SK-N-SH (cell line): ENCODE measurements at regions not wholly inside any gene's neighbourhood (a gene's known extent, or its start where the extent isn't known, plus 50 kb on each side); places are given as distances from the start of the nearest gene placed in this dataset.
"Not testable (repeated sequence)": the region's sequence is repeated elsewhere in the genome, so short reads cannot be mapped to it uniquely, and the experiment has no call there.

Experiments
- CTCF ChIA-PET: fragments of 300-600, 350-600 bp; formaldehyde crosslinking; extraction: SDS; loops from one replicate; lab custom pipeline; 2021; lab: Yijun Ruan, JAX
- POLR2A ChIA-PET: fragments of 350-600 bp; sonication (Branson Sonifier 250); formaldehyde crosslinking; extraction: SDS; loops from one replicate; lab custom pipeline; 2020; ENCODE audit warnings: antibody characterized with exemption, inconsistent platforms; lab: Yijun Ruan, JAX
- DNase-seq: peaks from one replicate; pipeline ENCODE4 v3.0.0; 2012
- H2AFZ ChIP-seq: fragments of 200-600 bp; sonication (generic); 2 replicates; pipeline ENCODE4 v1.8.1; 2016; ENCODE audit warnings: antibody characterized with exemption, mild to moderate bottlenecking, low read depth
- H3F3A ChIP-seq: fragments of 200-600 bp; sonication (generic); replicated peaks from 2 replicates; pipeline ENCODE3; 2016; ENCODE audit warnings: antibody characterized with exemption, mild to moderate bottlenecking; ENCODE audit not compliant: insufficient read depth
- H3K27ac ChIP-seq, 2 experiments: fragments of 200-500 bp in 1 of 2; fragments of 200-600 bp in 1 of 2; sonication (Bioruptor generic) in 1 of 2; sonication (generic), shearing (Covaris generic) in 1 of 2; 2 replicates each; pipeline versions ENCODE4 v1.5.1 to v1.6.1; 2014 to 2016; ENCODE audit warnings: low read depth in 2 of 2, inconsistent platforms in 1 of 2, low read length in 1 of 2, mild to moderate bottlenecking in 1 of 2, mixed read lengths in 1 of 2
- H3K27me3 ChIP-seq: fragments of 200-600 bp; sonication (generic), shearing (Covaris generic); 2 replicates; pipeline ENCODE4 v1.6.1; 2016; ENCODE audit warnings: mixed run types; ENCODE audit not compliant: insufficient read depth
- H3K36me3 ChIP-seq, 2 experiments: fragments of 200-500 bp in 1 of 2; fragments of 200-600 bp in 1 of 2; sonication (Bioruptor generic) in 1 of 2; sonication (generic) in 1 of 2; replicated peaks in 1 of 2; 2 replicates each; pipeline versions ENCODE3 to v1.5.1; 2014 to 2016; ENCODE audit warnings: low read length in 1 of 2, mild to moderate bottlenecking in 1 of 2; ENCODE audit not compliant: insufficient read depth in 2 of 2, control insufficient read depth in 1 of 2
- H3K4me1 ChIP-seq, 2 experiments: fragments of 200-500 bp in 1 of 2; fragments of 200-600 bp in 1 of 2; sonication (Bioruptor generic) in 1 of 2; sonication (generic), shearing (Covaris generic) in 1 of 2; 2 replicates each; pipeline versions ENCODE4 v1.5.1 to v1.6.1; 2014 to 2016; ENCODE audit warnings: low read depth in 1 of 2, low read length in 1 of 2, mixed run types in 1 of 2; ENCODE audit not compliant: insufficient read depth in 2 of 2, control insufficient read depth in 1 of 2
- H3K4me2 ChIP-seq: fragments of 200-600 bp; sonication (generic), shearing (Covaris generic); 2 replicates; pipeline ENCODE4 v1.6.1; 2017; ENCODE audit warnings: mixed run types
- H3K4me3 ChIP-seq, 2 experiments: fragments of 200-500 bp in 1 of 2; fragments of 200-600 bp in 1 of 2; sonication (Bioruptor generic) in 1 of 2; sonication (generic), shearing (Covaris generic) in 1 of 2; 2 replicates each; pipeline versions ENCODE4 v1.5.1 to v1.8.1; 2014 to 2016; ENCODE audit warnings: low read depth in 2 of 2, inconsistent platforms in 1 of 2, low read length in 1 of 2, mild to moderate bottlenecking in 1 of 2, mixed read lengths in 1 of 2, moderate library complexity in 1 of 2
- H3K79me2 ChIP-seq: fragments of 200-600 bp; sonication (generic); 2 replicates; pipeline ENCODE4 v1.8.1; 2017; ENCODE audit warnings: mild to moderate bottlenecking; ENCODE audit not compliant: insufficient read depth
- H3K9ac ChIP-seq: fragments of 200-600 bp; sonication (generic); 2 replicates; pipeline ENCODE4 v1.6.1; 2017; ENCODE audit warnings: mixed run types
- H3K9me2 ChIP-seq: fragments of 200-600 bp; sonication (generic); 2 replicates; pipeline ENCODE4 v1.6.1; 2017; ENCODE audit warnings: mixed run types
- H3K9me3 ChIP-seq: fragments of 200-600 bp; sonication (generic); 2 replicates; pipeline ENCODE4 v1.6.1; 2017; ENCODE audit warnings: mixed run types, mild to moderate bottlenecking, moderate library complexity
- H4K20me1 ChIP-seq: fragments of 200-600 bp; sonication (generic); 2 replicates; pipeline ENCODE4 v1.6.1; 2017; ENCODE audit warnings: mild to moderate bottlenecking, mixed run types; ENCODE audit not compliant: insufficient read depth
- CHD2 ChIP-seq: fragments of 150-350 bp; IDR thresholded peaks from 2 replicates; pipeline ENCODE4 v1.6.1; 2018; ENCODE audit warnings: low read length; ENCODE audit not compliant: partially characterized antibody
- EZH2phosphoT487 ChIP-seq: fragments of 200-600 bp; sonication (generic); IDR thresholded peaks from 2 replicates; pipeline ENCODE4 v1.6.1; 2017; ENCODE audit warnings: low read depth, mixed run types, mild to moderate bottlenecking, antibody characterized with exemption, moderate library complexity, borderline replicate concordance
- FOSL2 ChIP-seq: IDR thresholded peaks from 2 replicates; pipeline ENCODE4 v1.4.0; 2012; ENCODE audit warnings: low read depth, mild to moderate bottlenecking, moderate library complexity, borderline replicate concordance
- FOXJ3 ChIP-seq: sonication (generic); formaldehyde crosslinking; IDR thresholded peaks from 2 replicates; pipeline ENCODE4 v1.5.1; 2020; ENCODE audit warnings: mild to moderate bottlenecking, missing genetic modification reagents
- GATA2 ChIP-seq: sonication (generic); formaldehyde crosslinking; IDR thresholded peaks from 2 replicates; pipeline ENCODE4 v1.5.0; 2020; ENCODE audit warnings: mild to moderate bottlenecking, missing genetic modification reagents
- MEF2A ChIP-seq: IDR thresholded peaks from 2 replicates; pipeline ENCODE4 v1.4.0; 2012; ENCODE audit warnings: low read depth, borderline replicate concordance
- NFIC ChIP-seq: IDR thresholded peaks from 2 replicates; pipeline ENCODE4 v1.4.0; 2012; ENCODE audit warnings: borderline replicate concordance
- NRF1 ChIP-seq: IDR thresholded peaks from 2 replicates; pipeline ENCODE4 v1.6.1; 2012; ENCODE audit warnings: low read depth, mild to moderate bottlenecking, low read length
- PBX3 ChIP-seq: IDR thresholded peaks from 2 replicates; pipeline ENCODE4; 2012
- RAD21 ChIP-seq: IDR thresholded peaks from 2 replicates; pipeline ENCODE4 v1.6.1; 2012; ENCODE audit warnings: mild to moderate bottlenecking, low read length
- RFX5 ChIP-seq: IDR thresholded peaks from 2 replicates; pipeline ENCODE4 v1.6.1; 2012; ENCODE audit warnings: mild to moderate bottlenecking, improper control_type of control experiment, low read length
- RXRA ChIP-seq: IDR thresholded peaks from 2 replicates; pipeline ENCODE4 v1.4.0; 2012; ENCODE audit warnings: low read depth, mild to moderate bottlenecking, borderline replicate concordance
- SIN3A ChIP-seq: IDR thresholded peaks from 2 replicates; pipeline ENCODE4 v1.6.1; 2012; ENCODE audit warnings: low read depth, mild to moderate bottlenecking, low read length, moderate library complexity, borderline replicate concordance
- SMC3 ChIP-seq: IDR thresholded peaks from 2 replicates; pipeline ENCODE4 v1.6.1; 2012; ENCODE audit warnings: low read depth, low read length, improper control_type of control experiment
- TAF1 ChIP-seq: IDR thresholded peaks from 2 replicates; pipeline ENCODE4 v1.6.1; 2012; ENCODE audit warnings: low read depth, mild to moderate bottlenecking, low read length, moderate library complexity, borderline replicate concordance
- TCF12 ChIP-seq: IDR thresholded peaks from 2 replicates; pipeline ENCODE4 v1.4.0; 2012
- USF2 ChIP-seq: fragments of 150-350 bp; IDR thresholded peaks from 2 replicates; pipeline ENCODE4 v1.6.1; 2017; ENCODE audit warnings: antibody characterized with exemption, low read length, low read depth, borderline replicate concordance
- ZBTB33 ChIP-seq: IDR thresholded peaks from 2 replicates; pipeline ENCODE4 v1.4.0; 2012; ENCODE audit warnings: low read depth, borderline replicate concordance
- WGBS: methylation state at CpG from one replicate; pipeline ENCODE4 v1.1.6; 2017; ENCODE audit warnings: low lambda C conversion rate; 5-methylcytosine and 5-hydroxymethylcytosine counted together
- TF ChIP-seq, protein P1 (sequence below): IDR thresholded peaks from 2 replicates; pipeline ENCODE4 v1.6.1; 2012; ENCODE audit warnings: mild to moderate bottlenecking, low read depth, low read length, moderate library complexity
- TF ChIP-seq, protein P2 (sequence below): IDR thresholded peaks from 2 replicates; pipeline ENCODE4 v1.4.0; 2012; ENCODE audit warnings: low read depth

GRCh38 chr17:33716957-33717356, 423.9 kb upstream of the ASIC2 start:
- H3K27ac ChIP-seq = no peak overlapping the region
- no peaks in the 10 kb centered on the region for H3K9me3 ChIP-seq
- no peaks in the 10 kb centered on the region for H3K36me3 ChIP-seq
- H3F3A ChIP-seq = no peaks in the 10 kb centered on the region
- H3K4me1 ChIP-seq = no peaks in the 10 kb centered on the region
- TF ChIP-seq, protein P1, sequence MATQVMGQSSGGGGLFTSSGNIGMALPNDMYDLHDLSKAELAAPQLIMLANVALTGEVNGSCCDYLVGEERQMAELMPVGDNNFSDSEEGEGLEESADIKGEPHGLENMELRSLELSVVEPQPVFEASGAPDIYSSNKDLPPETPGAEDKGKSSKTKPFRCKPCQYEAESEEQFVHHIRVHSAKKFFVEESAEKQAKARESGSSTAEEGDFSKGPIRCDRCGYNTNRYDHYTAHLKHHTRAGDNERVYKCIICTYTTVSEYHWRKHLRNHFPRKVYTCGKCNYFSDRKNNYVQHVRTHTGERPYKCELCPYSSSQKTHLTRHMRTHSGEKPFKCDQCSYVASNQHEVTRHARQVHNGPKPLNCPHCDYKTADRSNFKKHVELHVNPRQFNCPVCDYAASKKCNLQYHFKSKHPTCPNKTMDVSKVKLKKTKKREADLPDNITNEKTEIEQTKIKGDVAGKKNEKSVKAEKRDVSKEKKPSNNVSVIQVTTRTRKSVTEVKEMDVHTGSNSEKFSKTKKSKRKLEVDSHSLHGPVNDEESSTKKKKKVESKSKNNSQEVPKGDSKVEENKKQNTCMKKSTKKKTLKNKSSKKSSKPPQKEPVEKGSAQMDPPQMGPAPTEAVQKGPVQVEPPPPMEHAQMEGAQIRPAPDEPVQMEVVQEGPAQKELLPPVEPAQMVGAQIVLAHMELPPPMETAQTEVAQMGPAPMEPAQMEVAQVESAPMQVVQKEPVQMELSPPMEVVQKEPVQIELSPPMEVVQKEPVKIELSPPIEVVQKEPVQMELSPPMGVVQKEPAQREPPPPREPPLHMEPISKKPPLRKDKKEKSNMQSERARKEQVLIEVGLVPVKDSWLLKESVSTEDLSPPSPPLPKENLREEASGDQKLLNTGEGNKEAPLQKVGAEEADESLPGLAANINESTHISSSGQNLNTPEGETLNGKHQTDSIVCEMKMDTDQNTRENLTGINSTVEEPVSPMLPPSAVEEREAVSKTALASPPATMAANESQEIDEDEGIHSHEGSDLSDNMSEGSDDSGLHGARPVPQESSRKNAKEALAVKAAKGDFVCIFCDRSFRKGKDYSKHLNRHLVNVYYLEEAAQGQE = no peak
- TF ChIP-seq FOSL2 = no peak
- TF ChIP-seq EZH2phosphoT487 = no peak
- no peak for TF ChIP-seq NFIC
- no peak for TF ChIP-seq NRF1
- TF ChIP-seq RXRA = no peak
- no peak for TF ChIP-seq MEF2A
- no peak for TF ChIP-seq PBX3
- TF ChIP-seq RAD21 = no peak
- TF ChIP-seq CHD2 = no peak
- TF ChIP-seq GATA2 (CRISPR knock-in tag) = no peak
- TF ChIP-seq TCF12 = no peak
- TF ChIP-seq SMC3 = no peak
- no peak for TF ChIP-seq USF2
- TF ChIP-seq, protein P2, sequence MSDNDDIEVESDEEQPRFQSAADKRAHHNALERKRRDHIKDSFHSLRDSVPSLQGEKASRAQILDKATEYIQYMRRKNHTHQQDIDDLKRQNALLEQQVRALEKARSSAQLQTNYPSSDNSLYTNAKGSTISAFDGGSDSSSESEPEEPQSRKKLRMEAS = no peak
- TF ChIP-seq FOXJ3 (CRISPR knock-in tag) = no peak
- no peak for TF ChIP-seq RFX5
- TF ChIP-seq SIN3A = no peak
- no peak for TF ChIP-seq ZBTB33
- TF ChIP-seq TAF1 = no peak
- TF ChIP-seq, all 33 proteins: peak for 0
- Histone ChIP-seq H3K79me2 (no peaks in the 10 kb centered on the region), H3K9me2 (no peaks in the 10 kb centered on the region), H4K20me1 (no peaks in the 10 kb centered on the region), H3K27me3 (no peaks in the 10 kb centered on the region), H3K4me3 (no peak overlapping the region), H3K9ac (no peak overlapping the region), H3K4me2 (no peak overlapping the region), H2AFZ (no peak overlapping the region)
- ChIA-PET CTCF (interaction anchor here (1.0 to 2.5 kb wide), 5 partner anchors 9 to 430 kb away, joined by 3 to 12 read pairs (median 3); no protein-coding TSS in a partner anchor), POLR2A (no interaction called here)
- 46% methylated on average over 2 of the region's 2 CpGs for WGBS
- DNase-seq = no peak

DNA sequence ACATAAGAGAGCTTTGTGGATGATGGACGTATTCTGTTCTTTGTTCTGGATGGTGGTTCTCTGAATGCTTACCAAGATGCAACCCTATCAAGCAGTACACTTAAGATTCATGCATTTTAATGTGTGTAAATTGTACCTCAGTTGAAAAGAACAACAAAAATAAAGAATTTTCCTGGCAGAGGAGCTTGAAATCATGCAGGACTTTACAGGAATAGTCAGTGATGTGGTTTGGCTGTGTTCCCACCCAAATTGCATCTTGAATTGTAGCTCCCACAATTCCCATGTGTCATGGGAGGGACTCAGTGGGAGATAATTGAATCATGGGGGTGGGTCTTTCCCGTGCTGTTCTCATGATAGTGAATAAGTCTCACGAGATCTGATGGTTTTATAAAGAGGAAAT, 430.6 kb upstream of the ASIC2 start:
- WGBS = 13% methylated on average over 3 of the region's 3 CpGs
- DNase-seq, H3K9me3 ChIP-seq, H3K9me2 ChIP-seq, POLR2A ChIA-PET, H3K4me1 ChIP-seq, H3K9ac ChIP-seq, H3K79me2 ChIP-seq, H3K4me3 ChIP-seq, H3K27ac ChIP-seq, H3F3A ChIP-seq, H3K27me3 ChIP-seq, H4K20me1 ChIP-seq, H3K36me3 ChIP-seq, H3K4me2 ChIP-seq, H2AFZ ChIP-seq: not testable (repeated sequence)
- CTCF ChIA-PET = interaction anchor here (0.9 to 6.2 kb wide), 2 partner anchors 24 to 28 kb away, joined by 4 to 62 read pairs; no protein-coding TSS in a partner anchor
